ENCODE measurements at regions not wholly inside any gene's neighbourhood (a gene's known extent, or its start where the extent isn't known, plus 50 kb on each side); places are given as distances from the start of the nearest gene placed in this dataset.

- TF ChIP-seq CTCF (conservative IDR thresholded peaks at IDR 0.05 in 1 of 2, IDR thresholded peaks at IDR 0.05 in 1 of 2; ENCODE audit: low read depth in 1 of 2, low read length in 2 of 2): no peak
- no peak for TF ChIP-seq EZH2 (IDR thresholded peaks at IDR 0.05; ENCODE audit: low read length, missing control alignments)
These were observed 857.4 kb upstream of the PRR20A start for GRCh38 chr13:56283262-56283828.
